Lower leg skin (tissue), 3 donors: ENCODE measurements at regions not wholly inside any gene's neighbourhood (a gene's known extent, or its start where the extent isn't known, plus 50 kb on each side); places are given as distances from the start of the nearest gene placed in this dataset.

Source experiments
- POLR2A ChIP-seq, 2 donors: fragments of 450-650 bp; IDR thresholded peaks; one replicate each; pipeline ENCODE4 v1.6.1; 2016 to 2017; ENCODE audit warnings: antibody characterized with exemption in 2 of 2, mild to moderate bottlenecking in 1 of 2, moderate library complexity in 1 of 2
- TF ChIP-seq, protein P1 (sequence below), 3 donors: fragments of 450-650 bp; IDR thresholded peaks; one replicate each; pipeline ENCODE4 v1.5.1; 2016; ENCODE audit warnings: antibody characterized with exemption in 3 of 3, mild to moderate bottlenecking in 3 of 3, moderate library complexity in 2 of 3

DNA sequence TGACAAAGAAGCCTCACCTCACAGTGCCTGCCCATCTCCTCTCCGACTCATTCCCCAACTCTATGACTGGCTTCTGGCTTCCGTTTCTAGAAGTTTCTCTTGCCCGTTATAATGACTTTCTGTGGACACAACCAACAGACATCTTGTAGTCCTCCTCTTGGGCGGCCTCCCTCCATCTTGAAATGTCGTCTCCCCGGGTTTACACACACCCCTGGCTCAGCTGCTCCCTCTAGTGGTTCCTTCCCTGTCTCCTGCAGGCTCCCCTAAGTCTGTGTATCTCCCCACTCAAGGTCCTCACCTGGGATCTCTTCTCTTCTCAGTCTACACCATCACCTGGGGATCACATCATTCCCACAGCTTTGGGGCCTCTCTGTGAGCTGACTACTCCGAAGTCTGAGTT, 123.4 kb upstream of the NEBL start:
- TF ChIP-seq, protein P1, sequence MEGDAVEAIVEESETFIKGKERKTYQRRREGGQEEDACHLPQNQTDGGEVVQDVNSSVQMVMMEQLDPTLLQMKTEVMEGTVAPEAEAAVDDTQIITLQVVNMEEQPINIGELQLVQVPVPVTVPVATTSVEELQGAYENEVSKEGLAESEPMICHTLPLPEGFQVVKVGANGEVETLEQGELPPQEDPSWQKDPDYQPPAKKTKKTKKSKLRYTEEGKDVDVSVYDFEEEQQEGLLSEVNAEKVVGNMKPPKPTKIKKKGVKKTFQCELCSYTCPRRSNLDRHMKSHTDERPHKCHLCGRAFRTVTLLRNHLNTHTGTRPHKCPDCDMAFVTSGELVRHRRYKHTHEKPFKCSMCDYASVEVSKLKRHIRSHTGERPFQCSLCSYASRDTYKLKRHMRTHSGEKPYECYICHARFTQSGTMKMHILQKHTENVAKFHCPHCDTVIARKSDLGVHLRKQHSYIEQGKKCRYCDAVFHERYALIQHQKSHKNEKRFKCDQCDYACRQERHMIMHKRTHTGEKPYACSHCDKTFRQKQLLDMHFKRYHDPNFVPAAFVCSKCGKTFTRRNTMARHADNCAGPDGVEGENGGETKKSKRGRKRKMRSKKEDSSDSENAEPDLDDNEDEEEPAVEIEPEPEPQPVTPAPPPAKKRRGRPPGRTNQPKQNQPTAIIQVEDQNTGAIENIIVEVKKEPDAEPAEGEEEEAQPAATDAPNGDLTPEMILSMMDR (IDR thresholded peaks at IDR 0.05): no peak
- TF ChIP-seq POLR2A (IDR thresholded peaks at IDR 0.05): no peak
